Endothelial cell of umbilical vein (primary cell): ENCODE measurements at regions not wholly inside any gene's neighbourhood (a gene's known extent, or its start where the extent isn't known, plus 50 kb on each side); places are given as distances from the start of the nearest gene placed in this dataset.

ENCODE experiments used
- BruUV-seq: library from RNA; stranded (reverse); fragments of 400-500 nt; replicated peaks from 2 replicates; lab custom pipeline; 2021; lab: Mats Ljungman, UMichigan
- CTCF ChIA-PET: fragments of 300-600, 350-600 bp; sonication (Branson Sonifier 250); formaldehyde crosslinking; loops from one replicate; lab custom pipeline; 2021; ENCODE audit warnings: antibody characterized with exemption, inconsistent platforms; lab: Charles Lee
- POLR2A ChIA-PET: fragments of 300-600, 350-600 bp; sonication (Branson Sonifier 250); formaldehyde crosslinking; loops from one replicate; lab custom pipeline; 2021; ENCODE audit warnings: antibody characterized with exemption, inconsistent platforms; lab: Charles Lee
- DNase-seq: peaks from one replicate; pipeline ENCODE4 v3.0.0-alpha.2; 2011; ENCODE audit warnings: low read depth, low spot score
- FAIRE-seq: peaks from 2 replicates; lab custom pipeline; 2011; peaks lifted over from hg19 to GRCh38; lab: Jason Lieb, UNC
- H2AFZ ChIP-seq: 2 replicates; pipeline ENCODE4 v1.6.0; 2012; ENCODE audit warnings: low read depth, low read length, control low read depth, inconsistent platforms
- H3K27ac ChIP-seq: 2 replicates; pipeline ENCODE4 v1.5.1; 2011; ENCODE audit warnings: low read depth, mild to moderate bottlenecking, control low read depth, low read length, moderate library complexity; ENCODE audit not compliant: insufficient read depth
- H3K27me3 ChIP-seq, 2 experiments: 2 replicates each; pipeline versions ENCODE4 v1.6.0 to v1.6.1; 2011; ENCODE audit warnings: low read length in 2 of 2, mixed read lengths in 1 of 2; ENCODE audit not compliant: control insufficient read depth in 2 of 2, insufficient read depth in 2 of 2
- H3K36me3 ChIP-seq, 2 experiments: 2 replicates in 1 of 2; 3 replicates in 1 of 2; pipeline ENCODE4 v1.5.1; 2011; ENCODE audit warnings: low read length in 2 of 2, mild to moderate bottlenecking in 1 of 2, moderate library complexity in 1 of 2; ENCODE audit not compliant: control insufficient read depth in 2 of 2, insufficient read depth in 2 of 2; ENCODE audit errors: extremely low read depth in 1 of 2
- H3K4me1 ChIP-seq: 3 replicates; pipeline ENCODE4 v1.5.1; 2011; ENCODE audit warnings: mild to moderate bottlenecking, low read length; ENCODE audit not compliant: control insufficient read depth, insufficient read depth; ENCODE audit errors: extremely low read depth
- H3K4me2 ChIP-seq: 2 replicates; pipeline ENCODE4 v1.6.1; 2011; ENCODE audit warnings: low read length, control low read depth, mixed read lengths; ENCODE audit not compliant: insufficient read depth
- H3K4me3 ChIP-seq, 3 experiments: fragments of 200-600 bp in 1 of 3; sonication (generic), shearing (Covaris generic) in 1 of 3; replicated peaks in 1 of 3; 2 replicates each; pipeline ENCODE4 v1.5.1; 2011 to 2016; ENCODE audit warnings: control low read depth in 3 of 3, low read length in 3 of 3, mild to moderate bottlenecking in 2 of 3, inconsistent platforms in 1 of 3, low read depth in 1 of 3, moderate library complexity in 1 of 3; ENCODE audit not compliant: insufficient read depth in 1 of 3
- H3K79me2 ChIP-seq: 2 replicates; pipeline ENCODE4 v1.6.0; 2012; ENCODE audit warnings: low read length, inconsistent platforms; ENCODE audit not compliant: control insufficient read depth, insufficient read depth
- H3K9ac ChIP-seq: replicated peaks from 2 replicates; pipeline ENCODE3; 2011; ENCODE audit warnings: low read length, control low read depth; ENCODE audit not compliant: insufficient read depth; ENCODE audit errors: extremely low read depth
- H3K9me1 ChIP-seq: replicated peaks from 3 replicates; pipeline ENCODE4 v1.6.0; 2011; ENCODE audit warnings: mild to moderate bottlenecking, low read length; ENCODE audit not compliant: control insufficient read depth, insufficient read depth; ENCODE audit errors: extremely low read depth
- H3K9me3 ChIP-seq: replicated peaks from 2 replicates; pipeline ENCODE4 v1.5.1; 2012; ENCODE audit warnings: low read length, inconsistent platforms; ENCODE audit not compliant: control insufficient read depth, insufficient read depth
- H4K20me1 ChIP-seq: replicated peaks from 2 replicates; pipeline ENCODE3; 2011; ENCODE audit warnings: mild to moderate bottlenecking, low read length; ENCODE audit not compliant: control insufficient read depth, insufficient read depth; ENCODE audit errors: extremely low read depth
- EZH2 ChIP-seq: IDR thresholded peaks from 2 replicates; pipeline ENCODE4 v1.6.1; 2012; ENCODE audit warnings: borderline replicate concordance, low read depth, mild to moderate bottlenecking, moderate library complexity, low read length, inconsistent platforms; ENCODE audit not compliant: severe bottlenecking
- FOS ChIP-seq: IDR thresholded peaks from 2 replicates; pipeline ENCODE4 v1.6.1; 2011; ENCODE audit warnings: mild to moderate bottlenecking, low read length, moderate library complexity, borderline replicate concordance; ENCODE audit not compliant: insufficient read depth
- GATA2 ChIP-seq: IDR thresholded peaks from 2 replicates; pipeline ENCODE4 v1.7.0; 2011; ENCODE audit warnings: low read depth, mild to moderate bottlenecking, moderate library complexity, mixed read lengths, low read length; ENCODE audit not compliant: insufficient read length, insufficient read depth
- JUN ChIP-seq: IDR thresholded peaks from 2 replicates; pipeline ENCODE4 v1.6.1; 2011; ENCODE audit warnings: borderline replicate concordance, low read depth; ENCODE audit not compliant: insufficient read length, insufficient read depth
- MYC ChIP-seq: IDR thresholded peaks from one replicate; pipeline ENCODE4 v1.6.1; 2011; ENCODE audit warnings: mild to moderate bottlenecking, low read depth, low read length
- POLR2A ChIP-seq: IDR thresholded peaks from 2 replicates; pipeline ENCODE4 v1.6.1; 2012; ENCODE audit warnings: low read depth, mild to moderate bottlenecking, control low read depth, low read length
- POLR2AphosphoS5 ChIP-seq: IDR thresholded peaks from 2 replicates; pipeline ENCODE4 v1.6.1; 2012; ENCODE audit warnings: low read depth, mild to moderate bottlenecking, control low read depth, low read length, moderate library complexity; ENCODE audit not compliant: insufficient read depth
- dilution Hi-C: fragments of 300-500 bp; cut with MboI; formaldehyde crosslinking; loops from one replicate; pipeline ENCODE4 v1.15.0; 2019; ENCODE audit warnings: low sequenced_read_pairs; ENCODE audit not compliant: extremely low pct_ligation_motif_present
- intact Hi-C: fragments of 100-400 bp; cut with micrococcal nuclease; formaldehyde crosslinking; loops from one replicate; pipeline ENCODE4 v1.10.0; 2022
- TF ChIP-seq, protein P1 (sequence below): IDR thresholded peaks from 2 replicates; pipeline ENCODE4 v1.6.1; 2011; ENCODE audit not compliant: insufficient read depth, insufficient read length
- TF ChIP-seq, protein P2 (sequence below), 2 donors: IDR thresholded peaks; 1 replicate in 1 of 2; 2 replicates in 1 of 2; pipeline ENCODE4 v1.5.1; 2011; ENCODE audit warnings: low read length in 2 of 2, mild to moderate bottlenecking in 2 of 2, moderate library complexity in 2 of 2, control low read depth in 1 of 2, inconsistent platforms in 1 of 2, low read depth in 1 of 2; ENCODE audit not compliant: insufficient read depth in 1 of 2; ENCODE audit errors: extremely low read depth in 1 of 2

DNA sequence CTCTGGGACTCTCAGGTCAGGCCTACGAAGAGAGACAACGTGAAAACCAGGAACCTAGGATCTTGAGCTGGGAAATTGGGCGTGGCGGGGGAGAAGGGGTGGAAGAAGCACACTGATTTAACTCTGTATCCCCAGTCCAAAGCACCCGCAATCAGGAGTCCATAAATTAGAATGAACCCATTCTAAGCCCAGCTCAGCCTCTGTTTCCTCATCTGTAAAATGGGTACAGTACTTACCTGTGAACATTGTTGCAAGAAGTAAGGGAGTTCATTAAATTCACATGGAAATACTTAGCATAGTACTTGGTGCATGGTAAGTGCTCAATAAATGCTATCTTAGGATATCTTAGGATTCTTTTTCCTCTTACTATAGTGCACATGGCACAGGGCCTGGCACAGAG lies 326.7 kb downstream of the BCOR start:
- no peaks in the 10 kb centered on the region for H4K20me1 ChIP-seq
- CTCF ChIA-PET = no interaction called here
- intact Hi-C loops (no loop called here), dilution Hi-C loops (no loop called here)
- TF ChIP-seq, protein P1, sequence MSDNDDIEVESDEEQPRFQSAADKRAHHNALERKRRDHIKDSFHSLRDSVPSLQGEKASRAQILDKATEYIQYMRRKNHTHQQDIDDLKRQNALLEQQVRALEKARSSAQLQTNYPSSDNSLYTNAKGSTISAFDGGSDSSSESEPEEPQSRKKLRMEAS = no peak
- TF ChIP-seq POLR2A (no peak), POLR2AphosphoS5 (no peak), EZH2 (no peak), JUN (no peak), MYC (no peak), GATA2 (no peak), FOS (no peak)
- TF ChIP-seq, protein P2, sequence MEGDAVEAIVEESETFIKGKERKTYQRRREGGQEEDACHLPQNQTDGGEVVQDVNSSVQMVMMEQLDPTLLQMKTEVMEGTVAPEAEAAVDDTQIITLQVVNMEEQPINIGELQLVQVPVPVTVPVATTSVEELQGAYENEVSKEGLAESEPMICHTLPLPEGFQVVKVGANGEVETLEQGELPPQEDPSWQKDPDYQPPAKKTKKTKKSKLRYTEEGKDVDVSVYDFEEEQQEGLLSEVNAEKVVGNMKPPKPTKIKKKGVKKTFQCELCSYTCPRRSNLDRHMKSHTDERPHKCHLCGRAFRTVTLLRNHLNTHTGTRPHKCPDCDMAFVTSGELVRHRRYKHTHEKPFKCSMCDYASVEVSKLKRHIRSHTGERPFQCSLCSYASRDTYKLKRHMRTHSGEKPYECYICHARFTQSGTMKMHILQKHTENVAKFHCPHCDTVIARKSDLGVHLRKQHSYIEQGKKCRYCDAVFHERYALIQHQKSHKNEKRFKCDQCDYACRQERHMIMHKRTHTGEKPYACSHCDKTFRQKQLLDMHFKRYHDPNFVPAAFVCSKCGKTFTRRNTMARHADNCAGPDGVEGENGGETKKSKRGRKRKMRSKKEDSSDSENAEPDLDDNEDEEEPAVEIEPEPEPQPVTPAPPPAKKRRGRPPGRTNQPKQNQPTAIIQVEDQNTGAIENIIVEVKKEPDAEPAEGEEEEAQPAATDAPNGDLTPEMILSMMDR (IDR thresholded peaks at IDR 0.05; ENCODE audit: extremely low read depth in 1 of 2, insufficient read depth in 1 of 2, low read depth in 1 of 2, low read length in 2 of 2) = no peak
- no TSS peak for BruUV-seq
- no peak overlapping the region for H3K4me3 ChIP-seq
- H2AFZ ChIP-seq = no peak overlapping the region
- H3K27me3 ChIP-seq = no peaks in the 10 kb centered on the region
- DNase-seq = no peak
- H3K27ac ChIP-seq = no peak overlapping the region
- FAIRE-seq = no peak
- no peaks in the 10 kb centered on the region for H3K36me3 ChIP-seq
- peaks cover 4% of the 10 kb centered on the region for H3K4me1 ChIP-seq
- H3K9me3 ChIP-seq = no peaks in the 10 kb centered on the region
- no peak overlapping the region for H3K9ac ChIP-seq
- POLR2A ChIA-PET = no interaction called here
- H3K79me2 ChIP-seq = no peaks in the 10 kb centered on the region
- H3K4me2 ChIP-seq = no peak overlapping the region
- H3K9me1 ChIP-seq = no peaks in the 10 kb centered on the region
